GM19395 (cell line): ENCODE measurements at regions not wholly inside any gene's neighbourhood (a gene's known extent, or its start where the extent isn't known, plus 50 kb on each side); places are given as distances from the start of the nearest gene placed in this dataset.
"Not testable (repeated sequence)": the region's sequence is repeated elsewhere in the genome, so short reads cannot be mapped to it uniquely, and the experiment has no call there.

ENCODE experiments used
- ATAC-seq: cut with Tn5 transposase; IDR thresholded peaks from one replicate; pipeline ENCODE4 v1.9.1; 2021; ENCODE audit warnings: mild to moderate bottlenecking, moderate library complexity; ENCODE audit not compliant: unreplicated experiment

DNA sequence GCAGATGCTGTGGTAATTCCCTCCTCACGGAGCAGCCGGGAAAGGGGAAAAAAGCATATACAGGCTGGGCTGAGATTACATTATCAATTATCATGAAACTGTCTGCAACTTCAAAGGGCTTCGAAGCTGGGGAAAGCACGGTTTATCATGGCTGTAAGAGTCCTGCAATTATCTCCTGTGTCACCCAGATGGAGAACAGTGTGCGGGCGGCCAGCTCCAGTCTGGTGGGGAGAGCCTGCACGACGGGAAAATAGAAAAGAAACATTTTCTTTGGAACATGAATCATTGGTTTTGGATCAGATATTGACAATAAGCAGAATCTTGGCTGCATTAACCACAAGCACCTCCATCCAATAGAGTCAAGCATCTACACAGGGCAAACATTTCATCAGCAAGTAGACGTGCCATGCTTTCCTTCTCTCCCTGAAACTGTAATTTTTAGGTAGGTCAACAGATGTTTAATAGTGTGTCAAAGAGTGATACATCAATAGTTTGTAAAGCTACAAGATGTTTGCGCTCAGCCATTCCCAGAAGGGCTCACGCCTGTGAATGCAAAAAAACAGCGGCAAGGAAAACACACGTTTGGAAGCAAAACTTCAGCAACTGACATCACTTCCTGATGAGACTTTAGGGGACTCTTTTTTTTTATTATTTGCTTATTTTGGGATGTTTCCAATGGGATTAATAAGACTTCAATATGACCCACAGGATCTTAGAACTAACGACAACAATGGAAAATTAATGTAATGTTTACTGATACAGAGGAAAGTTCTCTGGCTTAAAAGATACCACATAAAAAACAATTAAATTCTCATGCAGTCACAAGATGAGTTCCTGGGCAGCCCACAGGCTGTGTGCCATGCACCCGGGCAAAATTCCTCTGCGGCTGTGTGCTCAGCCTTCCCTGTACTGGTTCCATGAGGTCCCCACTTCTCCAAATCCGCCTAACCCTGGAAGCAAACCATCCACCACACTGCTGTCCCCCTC is 111.0 kb upstream of the SALL3 start:
- ATAC-seq = no peak

- ATAC-seq = no peak
Observed at GRCh38 chr18:78871618-78872017, 108.0 kb upstream of the SALL3 start.

- no peak for ATAC-seq
Observed at GRCh38 chr18:78873926-78874500, 105.6 kb upstream of the SALL3 start.

- ATAC-seq = no peak
Observed at GRCh38 chr18:78875016-78875777, 104.4 kb upstream of the SALL3 start.

DNA sequence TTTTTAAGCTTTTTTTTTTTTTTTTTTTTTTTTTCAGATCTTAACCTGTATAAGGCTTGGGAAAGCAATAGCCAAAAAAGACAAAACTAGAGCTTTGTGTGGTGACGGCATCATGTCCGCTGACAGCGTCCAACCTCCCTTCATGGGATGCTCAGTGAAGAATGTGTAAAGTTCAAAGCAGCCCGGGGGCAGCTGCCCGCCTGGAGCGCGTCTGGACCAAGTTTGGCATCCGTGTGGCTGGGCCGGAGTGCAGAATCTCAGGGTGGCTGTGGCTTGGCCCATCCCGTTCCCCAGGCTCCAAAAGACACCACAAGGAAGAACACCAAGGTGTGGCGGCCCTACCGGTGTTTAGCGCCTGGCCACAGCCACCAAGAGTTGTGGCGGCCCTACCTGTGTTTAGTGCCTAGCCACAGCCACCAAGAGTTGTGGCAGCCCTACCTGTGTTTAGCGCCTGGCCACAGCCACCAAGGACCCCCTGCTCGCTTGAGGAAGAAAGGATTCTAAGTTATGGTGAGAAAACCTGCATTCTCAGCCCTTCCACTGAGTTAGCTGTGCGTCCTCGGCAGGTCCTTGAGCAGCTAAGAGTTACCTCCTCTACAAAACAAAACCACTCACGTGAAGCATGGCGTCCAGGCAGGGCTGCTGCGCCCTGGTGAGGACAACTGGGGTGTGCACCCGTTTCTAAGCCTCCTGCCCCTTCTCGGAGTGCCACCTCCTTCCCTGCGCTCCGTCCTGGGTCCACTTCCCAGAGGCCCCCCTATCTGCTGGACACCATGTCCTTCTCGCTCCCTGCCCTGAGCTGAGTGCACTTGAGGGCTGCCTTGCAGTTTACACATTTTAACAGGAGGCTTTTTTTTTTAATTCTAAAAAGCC is 103.6 kb upstream of the SALL3 start:
- no peak for ATAC-seq

GRCh38 chr18:78876868-78877267 is 102.8 kb upstream of the SALL3 start:
- no peak for ATAC-seq

- ATAC-seq = no peak
Observed at GRCh38 chr18:78878335-78878734, 101.3 kb upstream of the SALL3 start.

DNA sequence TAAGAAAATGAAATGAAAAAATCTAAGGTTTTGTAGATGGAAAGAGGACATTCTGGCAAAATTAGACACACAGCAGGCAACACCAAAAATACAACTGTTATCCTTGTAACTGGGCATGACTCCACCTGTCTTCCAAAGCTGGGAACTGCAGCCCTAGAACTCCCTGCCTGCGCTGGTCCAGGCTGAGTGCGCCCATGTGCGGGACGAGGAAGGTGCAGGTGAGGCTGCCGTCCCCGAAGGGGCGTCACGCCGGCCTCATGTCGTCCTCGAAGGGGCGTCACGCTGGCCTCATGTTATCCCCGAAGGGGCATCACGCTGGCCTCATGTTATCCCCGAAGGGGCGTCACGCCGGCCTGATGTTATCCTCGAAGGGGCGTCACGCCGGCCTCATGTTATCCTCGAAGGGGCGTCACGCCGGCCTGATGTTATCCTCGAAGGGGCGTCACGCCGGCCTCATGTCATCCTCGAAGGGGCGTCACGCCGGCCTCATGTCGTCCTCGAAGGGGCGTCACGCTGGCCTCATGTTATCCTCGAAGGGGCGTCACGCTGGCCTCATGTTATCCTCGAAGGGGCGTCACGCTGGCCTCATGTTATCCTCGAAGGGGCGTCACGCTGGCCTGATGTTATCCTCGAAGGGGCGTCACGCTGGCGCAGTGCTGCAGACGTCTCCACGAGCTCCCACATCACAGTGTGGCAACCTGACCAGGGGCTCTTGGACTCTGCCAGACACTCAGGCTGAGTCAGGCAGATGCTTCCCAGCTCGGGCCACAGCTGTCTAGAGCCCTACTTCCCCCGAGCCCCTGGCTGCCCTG is 100.3 kb upstream of the SALL3 start:
- not testable (repeated sequence) for ATAC-seq

DNA sequence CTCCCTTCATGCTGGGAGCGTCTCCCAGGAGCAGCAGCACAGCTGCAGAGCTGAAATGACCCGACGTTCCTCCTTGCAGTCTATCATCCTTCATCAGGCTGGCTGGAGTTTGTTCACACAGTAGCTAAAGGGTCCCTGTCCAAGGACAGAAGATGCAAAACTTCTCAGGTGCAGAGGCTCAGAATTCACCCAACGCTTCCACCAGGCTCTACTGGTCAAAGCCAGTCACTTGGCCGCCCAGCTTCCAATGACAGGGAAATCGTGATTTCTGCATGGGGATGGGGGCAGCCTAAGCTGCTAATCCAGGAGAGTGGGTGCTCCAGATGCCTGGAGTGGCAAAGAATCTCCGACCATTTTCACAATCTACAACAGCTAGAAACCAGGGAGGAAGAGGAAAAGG is 97.0 kb upstream of the SALL3 start:
- no peak for ATAC-seq

DNA sequence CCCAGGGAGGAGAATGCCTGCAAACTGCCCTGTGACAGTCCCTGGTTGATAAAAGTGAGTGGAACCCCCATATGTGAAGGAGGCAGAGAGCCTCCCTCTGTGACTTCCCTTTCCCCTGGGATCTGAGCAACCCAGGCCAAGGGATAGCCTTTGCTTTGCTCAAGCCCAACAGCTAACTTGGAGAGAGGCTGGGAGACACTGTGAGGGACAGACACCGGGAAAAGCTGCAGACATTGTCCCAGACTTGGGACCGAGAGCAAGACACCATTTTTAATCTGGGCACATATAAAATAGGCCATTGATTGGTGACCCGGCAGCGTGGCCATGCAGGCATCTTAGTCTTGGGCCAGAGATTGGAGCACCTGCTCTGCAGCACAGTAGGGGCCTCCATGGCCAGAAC is 96.1 kb upstream of the SALL3 start:
- ATAC-seq = no peak

- ATAC-seq = no peak
Observed at GRCh38 chr18:78884502-78884901, 95.1 kb upstream of the SALL3 start.

GRCh38 chr18:78889250-78889649 is 90.4 kb upstream of the SALL3 start:
- ATAC-seq = no peak

GRCh38 chr18:78890388-78890787 is 89.2 kb upstream of the SALL3 start:
- no peak for ATAC-seq

DNA sequence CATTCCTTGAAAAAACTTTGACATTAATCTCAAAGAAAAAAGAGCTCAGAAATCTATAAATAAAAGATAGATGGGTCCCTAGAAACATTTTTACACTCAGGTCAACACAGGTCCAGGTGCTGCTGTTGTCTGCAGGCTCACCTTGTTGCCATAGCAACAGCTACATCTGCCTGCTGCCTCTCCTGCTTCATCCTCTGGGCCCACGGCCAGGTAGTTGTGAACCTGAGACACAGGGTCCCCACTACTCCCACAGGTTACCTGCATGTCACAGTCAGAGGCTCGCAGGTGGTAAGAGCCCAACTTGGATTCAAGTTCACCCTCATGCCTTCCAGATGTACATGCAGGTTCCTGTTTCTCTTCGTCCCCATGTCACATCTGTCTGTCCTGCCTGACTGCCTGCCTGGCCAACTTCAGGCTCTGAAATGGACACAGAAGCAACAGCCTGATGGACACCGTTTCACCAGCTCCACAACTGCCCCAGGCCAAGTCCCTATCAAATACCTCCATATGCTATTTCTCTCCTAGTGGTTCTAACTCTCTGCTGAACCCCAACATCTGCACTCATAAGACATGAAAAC is 88.3 kb upstream of the SALL3 start:
- ATAC-seq = no peak

DNA sequence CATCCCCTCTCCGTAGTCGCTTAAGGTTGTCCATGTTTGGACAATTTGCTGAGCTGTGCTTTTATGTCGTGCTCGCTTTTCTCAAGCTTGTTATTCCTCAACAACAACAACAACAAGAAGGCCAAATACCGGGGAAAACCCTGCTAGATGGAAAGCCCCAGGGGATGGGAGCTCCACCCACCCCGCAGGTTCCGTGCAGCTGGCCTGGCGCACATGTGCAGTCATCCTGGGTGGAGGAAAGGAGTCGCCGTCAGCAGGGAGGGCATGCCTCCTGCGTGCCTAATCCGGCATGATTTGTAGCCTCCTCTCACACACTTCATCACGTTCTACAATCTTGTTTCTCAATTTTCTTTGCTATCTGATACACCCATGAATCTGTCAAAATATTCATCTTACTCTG is 87.4 kb upstream of the SALL3 start:
- no peak for ATAC-seq

- ATAC-seq = no peak
Observed at GRCh38 chr18:78892721-78893120, 86.9 kb upstream of the SALL3 start.

- no peak for ATAC-seq
Observed at GRCh38 chr18:78893281-78894032, 86.2 kb upstream of the SALL3 start.

DNA sequence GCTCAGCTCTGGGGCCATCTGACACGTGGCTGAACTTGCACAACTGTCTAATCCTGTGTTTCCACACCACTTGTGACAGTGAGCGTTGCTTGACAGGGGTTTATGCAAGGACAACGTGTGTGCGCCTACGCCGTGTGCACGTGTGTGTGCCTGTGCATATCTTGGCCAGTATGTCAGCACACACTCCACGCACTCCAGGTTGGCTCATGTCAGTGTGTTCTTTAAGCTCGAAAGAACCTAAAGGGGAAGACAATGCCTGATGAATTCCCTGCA is 85.6 kb upstream of the SALL3 start:
- no peak for ATAC-seq
